Endothelial cell of umbilical vein (primary cell): ENCODE measurements at regions not wholly inside any gene's neighbourhood (a gene's known extent, or its start where the extent isn't known, plus 50 kb on each side); places are given as distances from the start of the nearest gene placed in this dataset.

Experiments used
- EZH2 ChIP-seq: IDR thresholded peaks from 2 replicates; pipeline ENCODE4 v1.6.1; 2012; ENCODE audit warnings: borderline replicate concordance, low read depth, mild to moderate bottlenecking, moderate library complexity, low read length, inconsistent platforms; ENCODE audit not compliant: severe bottlenecking
- POLR2AphosphoS5 ChIP-seq: IDR thresholded peaks from 2 replicates; pipeline ENCODE4 v1.6.1; 2012; ENCODE audit warnings: low read depth, mild to moderate bottlenecking, control low read depth, low read length, moderate library complexity; ENCODE audit not compliant: insufficient read depth
- TF ChIP-seq, protein P1 (sequence below), 2 donors: IDR thresholded peaks; 1 replicate in 1 of 2; 2 replicates in 1 of 2; pipeline ENCODE4 v1.5.1; 2011; ENCODE audit warnings: low read length in 2 of 2, mild to moderate bottlenecking in 2 of 2, moderate library complexity in 2 of 2, control low read depth in 1 of 2, inconsistent platforms in 1 of 2, low read depth in 1 of 2; ENCODE audit not compliant: insufficient read depth in 1 of 2; ENCODE audit errors: extremely low read depth in 1 of 2

DNA sequence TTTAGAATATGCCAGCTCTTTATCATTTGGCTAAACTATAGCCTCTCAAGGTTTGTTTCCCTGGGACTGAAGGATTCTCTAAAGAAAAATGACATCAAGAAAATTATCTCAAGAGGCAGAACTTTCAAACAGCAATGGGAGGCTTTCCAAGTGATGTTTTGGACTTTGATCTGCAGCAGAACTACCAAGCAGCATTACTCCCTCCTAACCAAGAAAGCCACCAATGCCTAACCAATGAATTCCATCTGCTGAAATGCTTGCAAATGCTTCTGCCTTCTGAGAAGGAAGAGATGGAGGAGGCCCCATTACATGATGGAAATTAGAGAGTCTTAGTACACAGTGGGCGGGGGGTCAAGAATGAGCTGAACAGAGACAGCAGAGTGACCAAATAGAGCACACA is 95.1 kb upstream of the SLC35G4 start:
- TF ChIP-seq EZH2 (no peak), POLR2AphosphoS5 (no peak)
- TF ChIP-seq, protein P1, sequence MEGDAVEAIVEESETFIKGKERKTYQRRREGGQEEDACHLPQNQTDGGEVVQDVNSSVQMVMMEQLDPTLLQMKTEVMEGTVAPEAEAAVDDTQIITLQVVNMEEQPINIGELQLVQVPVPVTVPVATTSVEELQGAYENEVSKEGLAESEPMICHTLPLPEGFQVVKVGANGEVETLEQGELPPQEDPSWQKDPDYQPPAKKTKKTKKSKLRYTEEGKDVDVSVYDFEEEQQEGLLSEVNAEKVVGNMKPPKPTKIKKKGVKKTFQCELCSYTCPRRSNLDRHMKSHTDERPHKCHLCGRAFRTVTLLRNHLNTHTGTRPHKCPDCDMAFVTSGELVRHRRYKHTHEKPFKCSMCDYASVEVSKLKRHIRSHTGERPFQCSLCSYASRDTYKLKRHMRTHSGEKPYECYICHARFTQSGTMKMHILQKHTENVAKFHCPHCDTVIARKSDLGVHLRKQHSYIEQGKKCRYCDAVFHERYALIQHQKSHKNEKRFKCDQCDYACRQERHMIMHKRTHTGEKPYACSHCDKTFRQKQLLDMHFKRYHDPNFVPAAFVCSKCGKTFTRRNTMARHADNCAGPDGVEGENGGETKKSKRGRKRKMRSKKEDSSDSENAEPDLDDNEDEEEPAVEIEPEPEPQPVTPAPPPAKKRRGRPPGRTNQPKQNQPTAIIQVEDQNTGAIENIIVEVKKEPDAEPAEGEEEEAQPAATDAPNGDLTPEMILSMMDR (IDR thresholded peaks at IDR 0.05; ENCODE audit: extremely low read depth in 1 of 2, insufficient read depth in 1 of 2, low read depth in 1 of 2, low read length in 2 of 2), result no peak
